ENCODE measurements at regions not wholly inside any gene's neighbourhood (a gene's known extent, or its start where the extent isn't known, plus 50 kb on each side); places are given as distances from the start of the nearest gene placed in this dataset.
A peak's percentile ranks its signal among the peaks of the same experiment; 100 is the strongest.

- WGBS, 2 donors = 25 to 33% methylated on average over 5 to 6 of the region's 7 CpGs
- no peak overlapping the region for H3K4me3 ChIP-seq
- no peaks in the 10 kb centered on the region for H3K9me3 ChIP-seq
- TF ChIP-seq CTCF (IDR thresholded peaks at IDR 0.05) (no peak), POLR2A (IDR thresholded peaks at IDR 0.05) (no peak)
- H3K27ac ChIP-seq = peak overlapping the region in 2 of 4 donors; percentile 42
- no peak for DNase-seq
- no peaks in the 10 kb centered on the region for H3K36me3 ChIP-seq
- H3K27me3 ChIP-seq = peaks cover 0 to 6% (median 0%) of the 10 kb centered on the region in 4 donors
- peaks cover 15 to 43% (median 30%) of the 10 kb centered on the region in 3 donors for H3K4me1 ChIP-seq
- intact Hi-C loops (cut with DNase I) = no loop called here
Observed at GRCh38 chr5:32507738-32508434, 63.3 kb upstream of the ZFR start.

- Histone ChIP-seq H3K9me3 (no peaks in the 10 kb centered on the region), H3K4me1 (peaks cover 15 to 43% (median 30%) of the 10 kb centered on the region in 3 donors), H3K4me3 (no peak overlapping the region), H3K27ac (peak overlapping the region in 2 of 4 donors; percentile 73 to 74), H3K27me3 (peaks cover 0 to 6% (median 0%) of the 10 kb centered on the region in 4 donors), H3K36me3 (no peaks in the 10 kb centered on the region)
- TF ChIP-seq CTCF (IDR thresholded peaks at IDR 0.05) (no peak), POLR2A (IDR thresholded peaks at IDR 0.05) (no peak)
- intact Hi-C loops (cut with DNase I) = no loop called here
- WGBS, 2 donors = 8 to 35% methylated on average over 1 of the region's 1 CpG
- no peak for DNase-seq
Observed at GRCh38 chr5:32506799-32507198, 62.3 kb upstream of the ZFR start.

GRCh38 chr5:32506201-32506661 is 61.7 kb upstream of the ZFR start:
- Histone ChIP-seq H3K27me3 (peaks cover 0 to 10% (median 0%) of the 10 kb centered on the region in 4 donors), H3K4me1 (peaks cover 15 to 43% (median 30%) of the 10 kb centered on the region in 3 donors), H3K9me3 (no peaks in the 10 kb centered on the region), H3K4me3 (no peak overlapping the region), H3K36me3 (no peaks in the 10 kb centered on the region), H3K27ac (peak overlapping the region in 3 of 4 donors; percentile 13 to 74 (median 73))
- WGBS, 2 donors = 6 to 40% methylated on average over 1 to 3 of the region's 3 CpGs
- intact Hi-C loops (cut with DNase I) = no loop called here
- DNase-seq = no peak
- TF ChIP-seq POLR2A (IDR thresholded peaks at IDR 0.05) = no peak
- no peak for TF ChIP-seq CTCF (IDR thresholded peaks at IDR 0.05)

GRCh38 chr5:32505756-32506155 is 61.2 kb upstream of the ZFR start:
- Histone ChIP-seq H3K27me3 (peaks cover 0 to 12% (median 0%) of the 10 kb centered on the region in 4 donors), H3K27ac (peak overlapping the region in 3 of 4 donors; percentile 13 to 74 (median 73)), H3K9me3 (no peaks in the 10 kb centered on the region), H3K4me3 (no peak overlapping the region), H3K4me1 (peaks cover 15 to 43% (median 30%) of the 10 kb centered on the region in 3 donors), H3K36me3 (no peaks in the 10 kb centered on the region)
- DNase-seq = no peak
- intact Hi-C loops (cut with DNase I) = no loop called here
- WGBS, 2 donors = 20 to 33% methylated on average over 1 of the region's 2 CpGs
- no peak for TF ChIP-seq CTCF (IDR thresholded peaks at IDR 0.05)
- TF ChIP-seq POLR2A (IDR thresholded peaks at IDR 0.05) = no peak

- Histone ChIP-seq H3K36me3 (no peaks in the 10 kb centered on the region), H3K27me3 (peaks cover 0 to 16% (median 0%) of the 10 kb centered on the region in 4 donors), H3K9me3 (no peaks in the 10 kb centered on the region), H3K4me3 (peak overlapping the region in 1 of 4 donors; percentile 1), H3K4me1 (peaks cover 15 to 43% (median 30%) of the 10 kb centered on the region in 3 donors), H3K27ac (peak overlapping the region in 3 of 4 donors; percentile 9 to 74 (median 73))
- TF ChIP-seq CTCF (IDR thresholded peaks at IDR 0.05) (no peak), POLR2A (IDR thresholded peaks at IDR 0.05) (no peak)
- DNase-seq = no peak
- intact Hi-C loops (cut with DNase I) = no loop called here
- WGBS, 2 donors = 9 to 23% methylated on average over 8 of the region's 8 CpGs
Observed at GRCh38 chr5:32504989-32505596, 60.6 kb upstream of the ZFR start.

Data from esophagus squamous epithelium (tissue), 5 donors.